B cell (primary cell): ENCODE measurements at regions not wholly inside any gene's neighbourhood (a gene's known extent, or its start where the extent isn't known, plus 50 kb on each side); places are given as distances from the start of the nearest gene placed in this dataset.

Experiments used
- CTCF ChIP-seq: fragments of 200-600 bp; IDR thresholded peaks from one replicate; pipeline ENCODE4 v1.8.0; 2022; ENCODE audit warnings: antibody characterized with exemption, mild to moderate bottlenecking
- EZH2 ChIP-seq: IDR thresholded peaks from 2 replicates; pipeline ENCODE4 v1.6.1; 2012; ENCODE audit warnings: borderline replicate concordance, low read depth, mild to moderate bottlenecking, moderate library complexity, low read length; ENCODE audit not compliant: insufficient read depth, poor library complexity, severe bottlenecking

GRCh38 chr12:75720812-75721641, 209.6 kb upstream of the KRR1 start:
- TF ChIP-seq CTCF (no peak), EZH2 (no peak)
